ENCODE measurements at regions not wholly inside any gene's neighbourhood (a gene's known extent, or its start where the extent isn't known, plus 50 kb on each side); places are given as distances from the start of the nearest gene placed in this dataset.

DNA sequence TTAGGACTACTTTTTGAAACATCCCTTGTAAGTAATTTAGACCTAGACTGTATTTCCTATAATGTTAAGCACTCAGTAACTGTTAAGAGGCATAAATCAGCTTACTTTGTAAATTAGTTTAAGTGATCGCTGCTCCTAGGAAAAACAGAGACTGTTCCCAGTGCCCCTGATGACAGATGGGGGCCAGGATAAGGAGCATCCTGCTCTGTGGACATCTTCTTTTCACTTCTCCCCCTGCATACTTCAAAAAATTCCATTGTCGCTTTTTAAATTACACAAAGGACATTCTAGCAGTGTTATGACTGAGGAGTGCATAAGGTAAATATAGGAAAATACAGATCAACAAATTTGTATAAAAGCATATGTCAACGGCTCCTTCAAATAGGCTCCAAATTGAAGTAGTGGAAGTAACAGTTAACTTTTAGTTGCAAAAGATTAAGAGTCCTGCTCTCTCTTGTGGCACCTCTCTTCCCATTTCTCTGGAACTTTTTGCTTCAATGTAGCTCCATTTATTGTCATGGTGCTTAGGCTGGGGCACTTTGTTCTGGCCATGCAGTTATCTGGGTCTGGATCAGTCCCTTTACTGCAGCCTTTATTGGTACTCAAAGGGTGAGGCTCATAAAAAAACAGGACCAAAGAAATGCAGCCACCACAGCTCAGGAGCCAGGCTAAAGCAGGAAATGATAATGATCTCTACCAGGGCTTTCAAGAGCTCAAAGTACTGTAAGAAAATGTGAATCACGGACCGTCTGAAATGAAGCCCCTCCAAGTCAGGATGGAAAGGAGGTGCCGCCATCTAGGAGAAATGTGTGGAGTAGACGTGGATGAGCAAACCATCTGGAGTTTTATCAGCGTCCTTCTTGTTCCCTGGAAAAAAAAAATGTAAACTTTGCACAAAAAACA lies 162.1 kb upstream of the ZNF516 start:
- TF ChIP-seq REST (IDR thresholded peaks at IDR 0.05; ENCODE audit: low read depth, low read length) (no peak), CTCF (IDR thresholded peaks at IDR 0.05) (no peak), TAF1 (IDR thresholded peaks at IDR 0.05; ENCODE audit: borderline replicate concordance, low read depth, low read length) (no peak), GABPA (IDR thresholded peaks at IDR 0.05; ENCODE audit: low read depth) (no peak), GATA2 (CRISPR knock-in tag; IDR thresholded peaks at IDR 0.05) (peak; percentile 53), CHD2 (IDR thresholded peaks at IDR 0.05; ENCODE audit: low read length, partially characterized antibody) (no peak), MEF2A (IDR thresholded peaks at IDR 0.05; ENCODE audit: borderline replicate concordance, low read depth) (no peak)

Data from SK-N-SH (cell line).